ENCODE measurements at regions not wholly inside any gene's neighbourhood (a gene's known extent, or its start where the extent isn't known, plus 50 kb on each side); places are given as distances from the start of the nearest gene placed in this dataset.

DNA sequence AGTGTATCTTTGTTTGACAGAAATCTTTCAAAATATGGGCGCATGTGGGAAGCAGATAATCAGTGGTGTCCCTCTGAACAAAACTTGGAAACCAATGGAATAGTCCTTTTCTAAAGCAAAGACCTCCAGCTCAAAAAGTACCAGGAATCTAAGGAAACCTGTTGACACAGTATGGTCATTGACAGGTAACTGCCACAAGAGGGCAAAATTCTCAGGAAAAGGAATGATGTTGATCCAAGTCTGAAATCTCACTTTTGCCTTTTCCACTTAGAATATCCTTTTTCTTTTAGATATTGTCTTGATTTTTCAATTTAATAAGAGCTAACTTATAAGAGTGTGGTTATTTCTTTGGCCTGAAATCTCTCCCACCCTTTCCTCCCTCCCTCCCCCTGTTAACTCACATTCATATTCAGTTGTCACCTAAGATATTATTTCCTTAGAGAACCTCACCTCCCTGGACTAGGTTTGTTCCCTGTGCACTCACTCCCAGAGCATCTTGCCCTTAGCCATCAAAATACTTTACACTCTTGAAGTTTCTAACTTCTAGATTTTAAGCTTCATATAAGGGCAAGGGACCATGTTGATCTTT lies 59.0 kb upstream of the BARX1 start:
- Mint-ChIP-seq H3K27me3 (ENCODE audit: low read depth) (peaks cover 9% of the 10 kb centered on the region), H3K36me3 (no peaks in the 10 kb centered on the region), H3K4me3 (no peak overlapping the region), H3K4me1 (peaks cover 5% of the 10 kb centered on the region), H3K9me3 (no peaks in the 10 kb centered on the region), H3K27ac (no peak overlapping the region)
- TF ChIP-seq, protein P1, sequence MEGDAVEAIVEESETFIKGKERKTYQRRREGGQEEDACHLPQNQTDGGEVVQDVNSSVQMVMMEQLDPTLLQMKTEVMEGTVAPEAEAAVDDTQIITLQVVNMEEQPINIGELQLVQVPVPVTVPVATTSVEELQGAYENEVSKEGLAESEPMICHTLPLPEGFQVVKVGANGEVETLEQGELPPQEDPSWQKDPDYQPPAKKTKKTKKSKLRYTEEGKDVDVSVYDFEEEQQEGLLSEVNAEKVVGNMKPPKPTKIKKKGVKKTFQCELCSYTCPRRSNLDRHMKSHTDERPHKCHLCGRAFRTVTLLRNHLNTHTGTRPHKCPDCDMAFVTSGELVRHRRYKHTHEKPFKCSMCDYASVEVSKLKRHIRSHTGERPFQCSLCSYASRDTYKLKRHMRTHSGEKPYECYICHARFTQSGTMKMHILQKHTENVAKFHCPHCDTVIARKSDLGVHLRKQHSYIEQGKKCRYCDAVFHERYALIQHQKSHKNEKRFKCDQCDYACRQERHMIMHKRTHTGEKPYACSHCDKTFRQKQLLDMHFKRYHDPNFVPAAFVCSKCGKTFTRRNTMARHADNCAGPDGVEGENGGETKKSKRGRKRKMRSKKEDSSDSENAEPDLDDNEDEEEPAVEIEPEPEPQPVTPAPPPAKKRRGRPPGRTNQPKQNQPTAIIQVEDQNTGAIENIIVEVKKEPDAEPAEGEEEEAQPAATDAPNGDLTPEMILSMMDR (IDR thresholded peaks at IDR 0.05; ENCODE audit: unreplicated experiment) = peak; percentile 75
- DNase-seq (ENCODE audit: low spot score in 2 of 2, unreplicated experiment in 2 of 2) = no peak

DNA sequence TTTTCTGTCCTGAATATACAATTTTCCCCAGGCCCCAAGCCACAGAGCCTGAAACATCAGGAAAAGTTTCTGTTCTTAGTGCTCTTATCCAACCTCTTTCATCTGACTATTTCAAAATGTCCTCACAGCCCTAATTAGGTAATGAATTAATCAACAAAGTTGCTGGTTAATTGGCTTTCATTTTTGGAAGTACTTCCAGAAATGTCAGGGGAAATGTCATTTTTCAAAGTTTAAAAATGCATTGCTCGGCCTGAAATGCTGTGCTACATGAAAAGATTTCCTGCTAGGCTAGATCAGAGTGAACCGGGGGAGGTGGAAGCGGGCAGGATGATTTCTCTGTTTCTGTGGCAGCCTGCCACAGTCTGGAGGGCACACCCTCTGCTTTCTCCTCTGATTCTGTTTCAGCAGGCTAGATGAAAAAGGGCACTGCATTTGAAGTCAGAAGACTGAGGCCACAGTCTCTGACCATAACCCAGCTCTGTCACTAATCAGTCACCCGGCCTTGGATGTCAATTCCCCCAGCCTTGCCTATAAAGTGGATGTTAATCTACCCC lies 55.9 kb upstream of the BARX1 start:
- TF ChIP-seq, protein P1 (IDR thresholded peaks at IDR 0.05; ENCODE audit: unreplicated experiment) = no peak
- DNase-seq (ENCODE audit: low spot score in 2 of 2, unreplicated experiment in 2 of 2) = no peak
- peak overlapping the region; percentile 27 for H3K27ac Mint-ChIP-seq
- H3K9me3 Mint-ChIP-seq = no peaks in the 10 kb centered on the region
- no peak overlapping the region for H3K4me3 Mint-ChIP-seq
- peaks cover 32% of the 10 kb centered on the region for H3K27me3 Mint-ChIP-seq (ENCODE audit: low read depth)
- H3K4me1 Mint-ChIP-seq = peaks cover 5% of the 10 kb centered on the region
- no peaks in the 10 kb centered on the region for H3K36me3 Mint-ChIP-seq

DNA sequence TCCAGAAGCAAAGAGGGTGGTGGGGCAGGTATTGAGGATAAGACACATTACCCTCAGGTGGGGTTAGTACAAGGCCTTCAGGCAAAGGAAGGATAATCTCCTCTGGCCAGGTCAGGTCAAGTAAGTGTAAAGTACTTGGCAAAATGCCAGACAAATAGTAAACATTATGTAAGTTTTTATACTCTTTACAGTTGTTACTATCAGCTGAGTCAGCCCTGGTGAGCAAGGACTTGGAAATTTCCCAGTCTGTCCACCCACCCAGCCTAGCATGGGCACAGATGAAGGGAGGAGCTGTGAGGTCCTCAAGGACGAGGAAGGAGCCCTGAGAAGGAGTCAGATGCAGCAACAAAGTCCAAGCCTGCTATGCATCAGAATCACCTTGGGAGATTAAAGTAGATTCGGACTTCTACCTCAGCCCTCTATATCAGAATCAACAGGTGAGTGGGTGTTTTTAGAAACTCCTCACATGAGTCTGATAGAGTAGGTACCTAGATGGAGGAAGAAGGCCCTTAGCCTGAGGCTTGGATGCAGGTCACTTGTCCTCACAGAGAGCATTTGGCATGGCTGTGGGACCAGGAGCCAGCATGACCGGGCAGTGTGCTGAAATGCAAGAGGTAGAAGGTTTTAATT lies 50.2 kb upstream of the BARX1 start:
- TF ChIP-seq, protein P1 (IDR thresholded peaks at IDR 0.05; ENCODE audit: unreplicated experiment) = no peak
- peaks cover 3% of the 10 kb centered on the region for H3K9me3 Mint-ChIP-seq
- DNase-seq (ENCODE audit: low spot score in 2 of 2, unreplicated experiment in 2 of 2) = no peak
- no peak overlapping the region for H3K4me3 Mint-ChIP-seq
- H3K4me1 Mint-ChIP-seq = no peaks in the 10 kb centered on the region
- peaks cover 54% of the 10 kb centered on the region for H3K27me3 Mint-ChIP-seq (ENCODE audit: low read depth)
- H3K27ac Mint-ChIP-seq = no peak overlapping the region
- no peaks in the 10 kb centered on the region for H3K36me3 Mint-ChIP-seq

All from mesothelial cell of epicardium (in vitro differentiated cells).